Thyroid gland (tissue), 4 donors: ENCODE measurements at regions not wholly inside any gene's neighbourhood (a gene's known extent, or its start where the extent isn't known, plus 50 kb on each side); places are given as distances from the start of the nearest gene placed in this dataset.

Experiments used
- POLR2A ChIP-seq, 2 donors: fragments of 450-650 bp; IDR thresholded peaks; one replicate each; pipeline ENCODE4 v1.6.1; 2017; ENCODE audit warnings: antibody characterized with exemption in 2 of 2, mild to moderate bottlenecking in 2 of 2, moderate library complexity in 1 of 2
- TF ChIP-seq, protein P1 (sequence below), 6 experiments: fragments of 200-600 bp in 3 of 6; fragments of 450-650 bp in 3 of 6; sonication (generic) in 3 of 6; IDR thresholded peaks; one replicate each; pipeline ENCODE4 v1.5.1; 2016 to 2019; ENCODE audit warnings: antibody characterized with exemption in 6 of 6, mild to moderate bottlenecking in 2 of 6, inconsistent platforms in 1 of 6, moderate library complexity in 1 of 6

DNA sequence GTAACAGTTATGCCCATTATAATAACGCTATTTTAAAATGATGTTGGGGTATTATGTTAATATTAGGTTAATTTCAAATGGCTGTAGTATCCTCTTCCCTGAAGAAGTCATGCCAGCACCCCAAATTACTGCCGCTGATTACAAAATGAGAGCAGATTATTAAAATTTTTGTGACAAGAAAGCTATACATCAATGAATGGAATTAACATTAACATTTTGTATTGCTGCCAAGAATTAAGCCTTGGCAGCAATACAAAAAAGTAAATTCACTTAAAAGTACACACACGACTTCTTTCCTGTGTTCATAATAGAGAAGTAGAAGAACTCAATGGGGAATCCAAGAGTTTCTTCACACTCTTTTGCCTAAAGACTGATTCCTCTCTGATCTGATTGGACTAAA lies 482.8 kb downstream of the STIM2 start:
- TF ChIP-seq, protein P1, sequence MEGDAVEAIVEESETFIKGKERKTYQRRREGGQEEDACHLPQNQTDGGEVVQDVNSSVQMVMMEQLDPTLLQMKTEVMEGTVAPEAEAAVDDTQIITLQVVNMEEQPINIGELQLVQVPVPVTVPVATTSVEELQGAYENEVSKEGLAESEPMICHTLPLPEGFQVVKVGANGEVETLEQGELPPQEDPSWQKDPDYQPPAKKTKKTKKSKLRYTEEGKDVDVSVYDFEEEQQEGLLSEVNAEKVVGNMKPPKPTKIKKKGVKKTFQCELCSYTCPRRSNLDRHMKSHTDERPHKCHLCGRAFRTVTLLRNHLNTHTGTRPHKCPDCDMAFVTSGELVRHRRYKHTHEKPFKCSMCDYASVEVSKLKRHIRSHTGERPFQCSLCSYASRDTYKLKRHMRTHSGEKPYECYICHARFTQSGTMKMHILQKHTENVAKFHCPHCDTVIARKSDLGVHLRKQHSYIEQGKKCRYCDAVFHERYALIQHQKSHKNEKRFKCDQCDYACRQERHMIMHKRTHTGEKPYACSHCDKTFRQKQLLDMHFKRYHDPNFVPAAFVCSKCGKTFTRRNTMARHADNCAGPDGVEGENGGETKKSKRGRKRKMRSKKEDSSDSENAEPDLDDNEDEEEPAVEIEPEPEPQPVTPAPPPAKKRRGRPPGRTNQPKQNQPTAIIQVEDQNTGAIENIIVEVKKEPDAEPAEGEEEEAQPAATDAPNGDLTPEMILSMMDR (IDR thresholded peaks at IDR 0.05), result no peak
- TF ChIP-seq POLR2A (IDR thresholded peaks at IDR 0.05), result no peak
